Stimulated activated CD8-positive, alpha-beta memory T cell treated with anti-CD3 and anti-CD28 coated beads, Interleukin-15, amount 100 ng/mL, for 24 hours (primary cell): ENCODE measurements at regions not wholly inside any gene's neighbourhood (a gene's known extent, or its start where the extent isn't known, plus 50 kb on each side); places are given as distances from the start of the nearest gene placed in this dataset.

Experiments
- DNase-seq: peaks from one replicate; pipeline ENCODE4 v3.0.0-alpha.2; 2020; ENCODE audit warnings: low read depth

- DNase-seq = no peak
Measured at GRCh38 chr14:61847861-61848260, 85.6 kb downstream of the SNAPC1 start.

GRCh38 chr14:61854898-61855297, 92.7 kb downstream of the SNAPC1 start:
- DNase-seq = no peak

- peak; percentile 24 for DNase-seq
Measured at GRCh38 chr14:61860294-61860918, 98.2 kb downstream of the SNAPC1 start.

- DNase-seq = no peak
Measured at GRCh38 chr14:61861320-61861865, 99.2 kb downstream of the SNAPC1 start.

GRCh38 chr14:61864329-61864898, 102.2 kb downstream of the SNAPC1 start:
- DNase-seq = no peak

- no peak for DNase-seq
Measured at GRCh38 chr14:61866932-61867920, 105.0 kb downstream of the SNAPC1 start.

GRCh38 chr14:61868846-61869245, 106.6 kb downstream of the SNAPC1 start:
- DNase-seq = no peak

GRCh38 chr14:61870163-61870562, 107.9 kb downstream of the SNAPC1 start:
- no peak for DNase-seq

- DNase-seq = no peak
Measured at GRCh38 chr14:61872452-61872851, 110.2 kb downstream of the SNAPC1 start.

GRCh38 chr14:61875483-61875882, 113.3 kb downstream of the SNAPC1 start:
- no peak for DNase-seq

GRCh38 chr14:61876362-61877034, 114.3 kb downstream of the SNAPC1 start:
- DNase-seq = no peak

- DNase-seq = no peak
Measured at GRCh38 chr14:61877035-61877390, 114.8 kb downstream of the SNAPC1 start.

- DNase-seq = no peak
Measured at GRCh38 chr14:61877768-61878167, 115.5 kb downstream of the SNAPC1 start.

GRCh38 chr14:61878931-61879330, 116.7 kb downstream of the SNAPC1 start:
- DNase-seq = no peak

GRCh38 chr14:61881046-61881445, 118.8 kb downstream of the SNAPC1 start:
- no peak for DNase-seq

- DNase-seq = no peak
Measured at GRCh38 chr14:61884711-61885110, 122.5 kb downstream of the SNAPC1 start.

GRCh38 chr14:61885203-61885961, 123.2 kb downstream of the SNAPC1 start:
- no peak for DNase-seq

- no peak for DNase-seq
Measured at GRCh38 chr14:61887628-61888027, 125.4 kb downstream of the SNAPC1 start.

- no peak for DNase-seq
Measured at GRCh38 chr14:61889914-61890351, 127.7 kb downstream of the SNAPC1 start.

GRCh38 chr14:61891170-61891569, 128.9 kb downstream of the SNAPC1 start:
- no peak for DNase-seq

- no peak for DNase-seq
Measured at GRCh38 chr14:61891810-61892209, 129.6 kb downstream of the SNAPC1 start.
